HG02610 (cell line): ENCODE measurements at regions not wholly inside any gene's neighbourhood (a gene's known extent, or its start where the extent isn't known, plus 50 kb on each side); places are given as distances from the start of the nearest gene placed in this dataset.

Source experiments
- ATAC-seq: cut with Tn5 transposase; IDR thresholded peaks from one replicate; pipeline ENCODE4 v1.9.1; 2021; ENCODE audit warnings: mild to moderate bottlenecking, moderate library complexity; ENCODE audit not compliant: unreplicated experiment

DNA sequence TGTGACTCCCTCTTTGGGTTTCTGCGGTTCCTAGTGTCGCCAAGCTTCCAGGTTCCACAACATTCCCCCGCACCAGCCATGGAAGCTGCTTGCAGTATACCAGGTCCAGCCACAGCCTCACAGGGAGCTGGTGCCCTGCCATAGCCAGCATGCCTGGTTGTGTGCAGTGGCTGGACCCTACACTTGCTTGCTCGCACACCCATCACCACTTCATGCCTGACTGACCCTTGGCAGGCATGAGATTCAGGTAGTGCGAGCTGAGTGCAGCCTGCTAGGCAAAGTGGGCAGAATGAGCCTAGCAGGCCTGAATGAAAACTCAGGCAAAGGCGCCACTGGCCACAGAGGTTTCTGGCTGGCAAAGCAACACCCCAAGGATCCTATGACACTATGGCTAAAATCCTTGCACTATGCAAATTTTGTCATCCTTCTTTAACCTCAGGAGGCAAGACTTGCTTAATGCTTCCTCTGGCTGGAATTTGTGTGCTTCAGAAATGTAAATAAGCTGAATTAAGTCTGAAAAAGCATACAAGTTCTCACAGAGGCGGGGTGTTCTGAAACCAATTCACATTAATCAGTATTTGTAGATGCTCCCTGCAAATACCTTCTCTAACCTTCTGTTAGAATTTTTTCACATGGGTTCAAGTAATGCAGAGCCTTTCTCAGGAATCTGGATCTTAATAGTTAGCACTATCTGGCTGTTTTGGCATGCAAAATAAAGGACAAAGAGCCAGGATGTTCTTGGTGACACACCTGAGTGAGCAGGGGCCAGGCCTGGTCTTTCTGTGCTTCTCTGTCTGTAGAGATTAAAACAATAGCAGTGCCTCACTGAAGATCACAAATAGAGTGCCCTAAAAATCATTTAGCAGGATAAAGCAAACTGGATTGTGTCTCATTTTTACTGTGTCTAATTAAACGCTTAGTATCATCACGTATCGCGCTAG is 256.9 kb downstream of the GPATCH2 start:
- ATAC-seq: no peak

DNA sequence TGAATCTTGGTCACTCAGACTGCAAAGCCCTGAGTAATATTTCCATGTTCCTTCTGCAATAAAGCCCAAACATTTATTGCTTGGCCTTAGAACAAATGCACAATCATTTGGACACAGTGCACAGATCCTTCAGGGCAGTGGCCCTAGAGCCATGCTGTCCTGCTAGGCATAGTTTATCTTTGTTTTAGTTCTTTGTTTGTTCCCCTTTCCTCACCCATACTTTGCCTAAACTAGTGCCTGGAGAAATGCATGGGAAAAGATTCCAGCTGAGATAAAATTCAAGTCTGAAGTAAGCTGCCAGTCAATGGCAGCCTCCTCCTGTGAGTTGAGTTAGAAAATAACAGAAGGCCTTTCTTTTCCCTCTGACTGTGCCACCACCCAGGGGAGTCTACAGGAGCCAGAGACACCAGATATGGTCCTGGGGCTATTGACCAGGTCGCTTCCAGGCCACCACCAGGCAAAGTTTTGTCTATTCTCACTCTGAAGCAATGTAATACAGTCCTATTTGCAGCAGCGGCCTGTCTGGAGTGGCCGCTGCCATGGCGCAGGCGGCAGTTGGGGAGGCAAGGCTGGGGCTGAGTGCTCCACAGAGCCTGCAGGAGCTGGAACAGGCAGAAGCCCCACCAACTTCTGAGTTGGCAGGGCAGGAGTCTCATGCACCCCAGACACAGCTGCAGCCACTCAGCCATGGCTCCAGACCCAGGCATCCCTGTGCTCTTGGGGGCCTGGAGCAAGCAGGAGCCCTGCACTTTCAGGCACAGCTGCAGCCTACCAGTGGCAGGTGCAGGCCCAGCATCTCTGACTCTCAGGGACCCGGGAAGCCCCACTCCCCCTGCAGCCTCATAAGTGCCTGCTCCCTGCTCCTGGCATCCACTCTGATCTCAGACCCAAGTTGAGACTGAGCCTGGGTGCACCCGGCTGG is 258.6 kb downstream of the GPATCH2 start:
- no peak for ATAC-seq

DNA sequence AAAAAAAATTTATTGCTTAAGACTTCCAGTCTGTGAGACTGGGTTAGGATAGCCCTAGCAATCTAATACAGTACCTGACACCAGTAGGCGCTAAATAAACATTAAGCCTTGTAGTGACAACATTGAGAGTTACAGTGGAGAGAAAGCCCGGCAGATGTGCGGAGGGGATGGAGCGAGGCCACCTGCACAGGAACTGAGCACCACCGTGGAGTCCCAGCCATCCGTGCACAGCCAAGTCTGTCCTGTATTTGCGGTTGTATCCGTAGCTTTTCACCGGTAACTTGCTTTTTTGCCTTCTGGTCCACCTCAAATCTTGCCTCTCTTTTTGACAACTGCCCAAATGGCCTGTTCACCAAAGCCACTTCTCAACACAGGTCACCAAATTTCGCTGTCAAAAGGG is 260.1 kb downstream of the GPATCH2 start:
- ATAC-seq: no peak

DNA sequence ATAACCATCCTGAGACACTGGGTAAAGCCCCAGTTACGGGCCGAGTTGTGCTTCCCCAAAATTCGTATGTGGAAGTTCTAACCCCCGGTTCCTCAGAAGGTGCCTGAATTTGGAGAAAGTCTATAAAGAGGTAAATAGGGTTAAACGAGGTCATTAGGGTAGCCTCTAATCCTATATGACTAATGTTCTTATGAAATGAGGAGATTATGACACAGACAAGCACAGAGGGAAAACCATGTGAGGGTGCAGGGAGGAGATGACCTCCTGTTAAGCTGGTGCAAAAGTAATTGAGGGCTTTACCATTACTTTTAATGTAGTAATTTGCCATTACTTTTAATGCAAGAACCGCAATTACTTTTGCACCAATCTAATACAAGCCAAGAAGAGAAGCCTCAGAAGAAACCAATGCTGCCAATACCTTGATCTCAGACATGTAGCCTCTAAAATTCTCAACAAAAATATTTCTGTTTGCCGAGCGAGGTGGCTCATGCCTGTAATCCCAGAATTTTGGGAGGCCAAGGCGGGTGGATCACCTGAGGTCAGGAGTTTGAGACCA is 260.8 kb downstream of the GPATCH2 start:
- no peak for ATAC-seq

DNA sequence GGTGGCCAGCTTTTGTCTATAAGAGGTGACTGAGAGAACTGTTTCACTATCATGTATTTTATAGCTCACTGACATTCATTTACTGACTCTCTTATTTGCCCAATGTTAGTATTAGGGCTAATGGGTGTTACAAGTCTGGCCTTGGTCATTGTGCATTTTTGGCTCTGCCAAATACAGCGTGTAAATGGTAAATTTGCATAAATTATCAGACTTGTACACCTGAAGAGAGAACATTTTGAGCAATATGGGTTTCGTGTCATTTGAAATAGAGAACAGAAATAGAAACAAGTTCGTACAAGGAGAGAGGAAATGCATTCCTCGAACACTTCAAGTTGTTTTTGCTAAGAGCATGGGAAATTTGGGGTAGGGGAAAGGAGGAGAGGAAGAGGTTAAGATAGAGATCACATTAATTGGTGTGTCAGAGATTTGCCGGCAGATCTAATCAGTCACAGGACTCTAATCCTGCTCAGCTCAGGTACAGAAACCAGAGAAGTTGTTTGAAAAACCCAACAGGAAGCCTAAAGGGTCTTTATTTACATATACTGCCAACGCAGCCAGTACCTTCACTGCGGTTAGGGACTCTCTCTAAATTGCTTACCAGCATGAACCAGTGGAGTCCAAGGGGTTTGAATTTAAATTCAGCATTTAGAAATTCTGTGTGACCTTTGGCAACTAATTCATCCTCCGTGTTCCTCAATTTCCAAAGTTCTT is 261.5 kb downstream of the GPATCH2 start:
- ATAC-seq: peak; percentile 78

DNA sequence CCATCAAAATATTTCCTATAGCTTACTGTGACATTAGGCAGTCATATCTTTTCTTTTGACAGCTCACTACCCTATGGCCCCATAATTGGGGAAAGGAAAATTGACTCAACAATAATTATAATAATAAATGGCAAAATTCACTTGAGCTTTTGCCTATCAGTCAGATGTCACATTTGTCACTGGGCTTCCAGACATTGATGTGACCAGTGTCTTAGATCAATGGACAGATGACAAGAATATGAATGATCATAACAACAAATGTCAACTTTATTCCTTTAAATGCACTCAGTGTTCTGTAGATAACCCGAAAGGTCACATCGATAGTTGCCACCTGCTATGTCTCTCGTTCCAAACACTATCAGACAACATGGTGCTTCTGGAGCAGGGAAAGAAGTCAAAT is 266.7 kb downstream of the GPATCH2 start:
- ATAC-seq: no peak

DNA sequence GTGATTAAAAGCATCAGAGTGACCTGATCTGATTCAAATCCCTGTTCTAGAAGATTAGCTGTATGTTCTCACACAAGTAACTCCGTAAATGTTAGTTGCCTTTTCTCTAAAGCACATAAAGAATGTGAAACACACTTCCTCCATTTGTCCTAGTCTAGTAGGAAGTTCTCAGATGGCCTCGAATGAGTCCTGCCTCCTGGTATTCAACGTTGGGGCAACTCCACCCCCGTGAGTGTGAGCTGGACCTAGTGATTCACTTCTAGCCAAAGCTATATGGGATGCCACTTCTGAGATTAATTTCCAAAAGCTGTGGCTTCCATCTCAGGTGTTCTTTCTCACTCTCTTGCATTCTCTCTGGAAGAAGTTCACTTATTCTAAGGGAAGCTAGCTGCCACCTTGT is 267.6 kb downstream of the GPATCH2 start:
- ATAC-seq: no peak

DNA sequence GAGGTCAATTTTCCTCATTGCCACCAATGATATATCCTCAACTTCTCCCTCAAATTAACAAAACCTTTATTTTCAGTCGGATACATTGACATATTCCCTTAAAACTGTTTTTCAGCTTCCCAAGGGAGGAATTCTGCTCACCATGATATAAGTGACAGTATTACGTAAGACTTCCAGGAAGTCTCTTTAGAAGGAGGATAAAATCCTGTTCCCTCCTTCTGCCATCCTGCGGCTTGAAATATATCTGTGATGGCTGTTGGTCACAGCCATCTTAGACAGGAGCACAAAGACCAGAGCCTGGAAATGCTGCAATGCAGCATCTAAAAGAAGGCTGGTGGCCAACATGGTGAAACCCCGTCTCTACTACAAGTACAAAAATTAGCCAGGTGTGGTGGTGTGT is 270.4 kb downstream of the GPATCH2 start:
- no peak for ATAC-seq

DNA sequence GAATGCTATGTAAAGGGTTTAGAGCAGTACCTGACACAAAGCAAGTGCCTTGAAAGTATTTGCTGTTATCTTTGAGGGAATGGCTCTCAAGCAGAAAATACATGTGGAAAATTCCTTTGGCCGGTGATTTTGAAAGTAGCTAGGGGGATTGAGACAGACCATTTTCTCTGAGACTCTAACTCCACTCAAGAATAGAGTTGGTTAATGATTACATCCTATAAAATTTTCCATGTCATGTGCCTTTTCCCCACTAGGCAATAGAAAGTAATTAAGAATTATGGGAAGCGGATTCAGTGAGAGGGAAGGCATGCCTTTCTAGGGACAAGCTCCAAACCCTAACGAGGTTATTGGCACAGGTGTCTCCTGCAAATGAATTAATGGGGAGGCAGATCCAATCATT is 276.0 kb downstream of the GPATCH2 start:
- ATAC-seq: no peak

DNA sequence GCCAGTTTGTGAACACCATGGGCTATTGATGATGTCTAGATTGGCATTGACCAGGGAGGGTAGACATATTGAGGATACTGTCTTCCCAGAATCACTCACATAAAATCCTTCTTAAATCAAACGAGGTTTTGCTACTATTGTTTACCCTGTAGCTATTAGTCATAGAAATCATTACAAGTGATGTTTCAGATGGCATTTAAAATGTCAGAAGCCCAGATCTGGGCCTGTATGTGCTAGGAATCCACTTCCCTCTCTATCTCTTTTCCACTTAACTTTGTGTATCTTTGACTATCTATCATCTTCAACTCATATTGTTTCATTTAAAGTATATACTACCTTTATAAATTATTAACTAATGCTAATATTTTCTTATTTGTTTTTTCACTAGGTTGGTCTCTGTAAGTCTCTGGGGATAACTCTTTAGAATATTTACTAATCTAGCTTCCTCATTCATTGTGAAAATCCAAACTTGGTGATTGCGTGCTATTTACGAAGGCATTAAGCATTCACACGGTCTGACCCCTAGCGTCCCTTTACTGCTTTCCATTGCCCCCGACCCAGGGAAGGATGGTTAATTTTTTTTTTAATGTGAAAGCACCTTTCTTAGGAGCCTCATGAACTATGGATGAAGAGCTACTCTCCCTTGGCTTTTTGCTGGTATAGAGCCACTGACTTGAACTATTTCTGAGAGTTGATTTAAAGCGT is 281.8 kb downstream of the GPATCH2 start:
- ATAC-seq: no peak

DNA sequence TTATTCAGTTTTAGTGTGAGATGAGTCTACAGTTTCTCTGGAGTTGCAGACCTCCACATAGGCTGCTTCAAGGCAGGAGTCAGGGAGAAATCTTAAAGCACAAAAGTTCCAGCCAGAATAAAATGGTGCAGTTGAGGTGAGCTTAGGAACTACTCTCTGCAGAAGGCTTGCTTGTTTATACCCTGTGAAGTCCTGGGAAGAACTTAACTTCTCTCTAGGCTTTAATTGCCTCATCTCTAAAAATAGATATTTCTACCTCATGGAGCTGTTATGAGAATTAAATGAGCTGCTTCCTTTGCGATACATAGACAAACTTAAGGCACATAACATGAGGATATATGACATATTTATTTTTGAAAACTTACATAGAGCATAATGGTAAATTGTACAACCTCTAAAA is 286.2 kb downstream of the GPATCH2 start:
- ATAC-seq: no peak

DNA sequence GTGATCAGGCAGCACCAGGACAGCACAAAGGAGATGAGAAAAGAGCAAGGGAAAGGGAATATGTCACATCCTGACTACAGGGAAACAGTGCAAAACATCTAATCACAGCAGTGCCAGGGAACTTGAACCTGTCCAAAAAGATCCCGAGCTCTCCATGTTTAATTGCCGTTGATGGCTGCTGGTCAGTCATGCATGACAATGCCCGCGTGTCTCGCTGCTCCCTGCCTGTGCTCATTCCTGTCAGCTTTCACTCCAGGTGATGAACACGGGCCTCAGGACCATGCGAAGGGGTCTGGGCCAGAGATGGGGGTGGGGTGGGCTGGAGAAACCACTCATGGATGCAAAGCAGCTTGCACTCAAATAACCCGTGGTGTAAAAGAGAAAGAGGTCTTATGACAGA is 287.0 kb downstream of the GPATCH2 start:
- ATAC-seq: no peak

DNA sequence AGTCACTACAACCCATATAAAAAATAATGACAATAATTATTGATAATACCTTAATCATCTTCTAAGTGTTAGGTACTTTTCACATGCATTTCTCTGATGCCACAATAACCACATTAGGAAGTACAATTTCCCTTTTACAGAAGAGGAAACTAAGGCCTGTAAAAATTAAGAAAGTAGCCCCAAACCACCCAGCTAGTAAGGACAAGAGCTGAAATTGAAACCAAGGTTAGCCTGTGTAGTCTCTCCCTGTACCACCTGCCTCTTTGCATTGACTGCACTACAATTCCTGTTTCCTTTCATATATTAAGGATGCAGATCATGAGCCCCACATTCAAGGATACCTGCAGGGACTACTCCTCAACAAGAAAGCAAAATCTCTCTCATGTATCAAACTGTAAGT is 288.8 kb downstream of the GPATCH2 start:
- ATAC-seq: no peak

DNA sequence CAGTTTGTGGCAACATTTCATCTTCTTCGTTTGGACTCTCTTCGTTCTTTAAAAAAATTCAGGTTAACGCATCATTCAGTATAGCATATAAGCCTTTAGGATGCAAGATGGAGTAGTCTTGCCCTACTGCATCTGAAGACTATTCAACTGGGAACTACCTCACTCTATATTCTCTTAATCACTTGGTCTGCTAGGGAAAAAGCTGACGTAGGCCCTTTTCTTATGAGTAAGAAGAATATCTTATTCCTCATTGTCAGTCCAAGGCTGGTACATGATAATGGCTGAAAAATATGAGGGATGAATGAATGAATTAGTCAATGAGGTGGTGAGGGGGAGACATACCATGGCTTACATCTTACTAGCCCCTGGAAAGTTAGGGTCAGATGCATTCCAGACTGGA is 294.2 kb downstream of the GPATCH2 start:
- ATAC-seq: no peak

DNA sequence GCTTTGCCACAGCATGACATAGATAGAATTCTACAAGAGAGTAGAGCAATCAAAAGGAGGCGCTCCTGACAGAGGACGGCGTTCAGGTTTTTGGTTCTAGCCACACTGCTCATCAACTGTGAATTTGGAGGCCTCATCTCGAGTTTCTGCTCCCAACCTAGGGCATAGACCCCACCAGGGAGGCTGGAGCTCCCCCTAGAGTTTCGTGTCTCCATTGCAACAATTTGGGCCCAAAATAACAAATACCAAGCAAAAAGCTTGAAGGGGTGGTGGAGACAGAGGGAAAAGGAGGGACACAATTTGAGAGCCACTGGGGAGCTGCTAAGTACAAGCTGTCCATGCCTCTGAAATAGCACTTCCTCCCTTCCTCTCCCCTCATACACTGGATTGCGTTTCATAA is 297.0 kb downstream of the GPATCH2 start:
- peak; percentile 70 for ATAC-seq

DNA sequence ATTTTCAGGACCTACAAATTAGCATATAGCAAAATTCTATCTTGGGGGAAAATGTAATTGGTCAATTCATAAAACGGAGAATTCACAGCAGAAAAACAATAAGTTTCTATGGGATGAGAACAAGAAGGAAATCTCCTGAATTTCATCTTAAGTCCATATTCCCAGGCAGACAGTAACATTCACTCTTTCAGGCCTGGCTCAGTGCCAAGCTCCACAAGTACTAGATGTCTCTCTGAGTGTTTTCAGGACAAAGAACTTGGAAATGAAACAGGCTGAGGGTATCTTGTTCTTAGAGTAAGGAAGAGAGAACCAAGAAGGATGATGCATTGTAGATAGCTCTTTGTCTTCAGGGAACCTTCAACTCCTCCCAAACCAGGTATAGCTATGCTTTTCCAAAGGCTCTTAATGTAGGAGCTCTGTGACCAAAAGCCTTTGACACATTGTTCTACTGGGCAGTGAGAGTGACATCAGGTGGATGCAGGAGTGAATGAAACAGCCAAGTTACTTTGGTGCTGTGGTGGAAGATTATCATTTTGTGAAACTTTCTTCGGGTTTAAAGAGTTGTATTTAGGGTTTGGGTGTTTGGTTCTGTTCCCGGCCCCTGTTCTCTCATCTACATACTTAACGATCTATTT is 298.3 kb downstream of the GPATCH2 start:
- ATAC-seq: no peak

DNA sequence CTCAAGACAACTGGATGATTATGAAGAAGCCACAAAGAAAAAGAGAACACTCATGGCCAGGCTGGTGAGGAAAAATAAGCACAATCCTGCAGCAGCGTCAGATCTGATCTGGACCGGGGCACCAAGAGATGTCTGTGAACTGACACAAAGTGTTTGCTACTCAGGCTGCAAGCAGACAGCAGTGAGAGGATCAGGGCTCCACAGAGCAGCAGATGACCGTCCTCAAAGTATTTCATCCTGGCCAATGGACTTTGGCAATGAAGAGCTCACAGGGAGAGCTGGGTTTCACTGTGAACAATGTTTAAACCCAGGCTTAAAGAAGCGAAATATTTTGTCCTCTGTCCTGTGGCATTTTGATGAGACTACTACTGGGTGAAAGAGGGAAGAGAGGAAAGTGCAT is 299.2 kb downstream of the GPATCH2 start:
- no peak for ATAC-seq

DNA sequence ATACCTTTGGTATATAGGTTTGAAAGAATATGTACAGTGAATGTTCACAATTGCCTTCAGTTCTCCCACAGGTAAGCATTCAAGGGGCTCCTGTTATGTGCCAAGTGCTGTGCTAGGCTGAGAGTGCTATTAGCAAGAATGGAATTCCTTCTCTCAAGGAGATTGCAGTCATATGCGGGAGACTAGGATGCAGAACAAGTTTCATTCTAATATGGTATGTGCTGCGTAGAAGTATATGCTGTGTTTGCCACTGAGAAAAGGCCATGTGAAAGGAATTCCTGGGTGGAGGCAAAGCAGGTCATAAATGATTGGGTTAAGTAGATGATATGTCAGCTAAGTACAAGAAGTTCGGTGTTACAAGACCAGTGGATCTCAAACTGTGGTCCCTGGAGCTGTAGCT is 303.0 kb downstream of the GPATCH2 start:
- no peak for ATAC-seq

DNA sequence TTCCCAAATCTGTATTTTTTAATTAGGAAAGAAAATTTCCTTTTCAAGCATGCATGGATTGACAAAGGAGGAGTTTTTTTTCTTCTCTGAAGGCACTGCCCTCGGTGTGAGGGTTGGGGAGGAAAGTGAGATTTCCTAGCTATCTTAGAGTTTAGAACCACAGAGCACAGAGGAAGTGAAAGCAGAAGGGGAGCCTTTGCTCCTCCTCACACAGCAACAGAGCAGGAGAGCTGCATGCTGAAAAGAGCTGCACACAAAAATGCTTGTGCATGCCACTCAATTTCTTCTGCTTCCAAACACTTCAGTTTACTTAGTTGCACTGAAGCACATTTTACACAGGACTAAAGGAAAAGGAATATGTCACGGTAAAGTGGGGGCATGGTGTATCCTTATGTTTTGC is 308.1 kb downstream of the GPATCH2 start:
- ATAC-seq: peak; percentile 99

DNA sequence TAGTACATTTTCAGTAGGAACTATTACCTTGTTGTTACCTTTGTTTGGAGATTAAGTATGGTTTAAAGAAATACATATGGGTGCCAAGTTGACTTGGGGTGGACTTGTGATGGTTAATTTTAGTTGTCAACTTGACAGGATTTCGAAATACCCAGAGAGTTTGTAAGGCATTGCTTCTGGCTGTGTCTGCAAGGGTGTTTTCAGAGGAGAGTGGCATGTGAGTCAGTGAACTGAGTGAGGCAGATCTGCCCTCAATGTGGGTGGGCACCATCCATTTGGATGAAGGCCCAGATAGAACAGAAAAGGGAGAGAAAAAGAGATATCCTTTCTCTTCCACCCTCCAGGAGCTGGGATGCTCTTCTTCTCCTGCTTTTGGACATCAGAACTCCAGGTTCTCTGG is 315.5 kb downstream of the GPATCH2 start:
- ATAC-seq: no peak
